ENCODE measurements at regions not wholly inside any gene's neighbourhood (a gene's known extent, or its start where the extent isn't known, plus 50 kb on each side); places are given as distances from the start of the nearest gene placed in this dataset.

- Histone ChIP-seq H3K9me3 (no peaks in the 10 kb centered on the region), H3K36me3 (ENCODE audit: low read depth, missing control alignments) (no peaks in the 10 kb centered on the region), H3K27me3 (no peaks in the 10 kb centered on the region), H3K4me3 (no peak overlapping the region), H3K27ac (no peak overlapping the region), H3K4me1 (no peaks in the 10 kb centered on the region)
- intact Hi-C loops (cut with DNase I; ENCODE audit: low total_unique reads), result no loop called here
- no peak for DNase-seq
- TF ChIP-seq, protein P1, sequence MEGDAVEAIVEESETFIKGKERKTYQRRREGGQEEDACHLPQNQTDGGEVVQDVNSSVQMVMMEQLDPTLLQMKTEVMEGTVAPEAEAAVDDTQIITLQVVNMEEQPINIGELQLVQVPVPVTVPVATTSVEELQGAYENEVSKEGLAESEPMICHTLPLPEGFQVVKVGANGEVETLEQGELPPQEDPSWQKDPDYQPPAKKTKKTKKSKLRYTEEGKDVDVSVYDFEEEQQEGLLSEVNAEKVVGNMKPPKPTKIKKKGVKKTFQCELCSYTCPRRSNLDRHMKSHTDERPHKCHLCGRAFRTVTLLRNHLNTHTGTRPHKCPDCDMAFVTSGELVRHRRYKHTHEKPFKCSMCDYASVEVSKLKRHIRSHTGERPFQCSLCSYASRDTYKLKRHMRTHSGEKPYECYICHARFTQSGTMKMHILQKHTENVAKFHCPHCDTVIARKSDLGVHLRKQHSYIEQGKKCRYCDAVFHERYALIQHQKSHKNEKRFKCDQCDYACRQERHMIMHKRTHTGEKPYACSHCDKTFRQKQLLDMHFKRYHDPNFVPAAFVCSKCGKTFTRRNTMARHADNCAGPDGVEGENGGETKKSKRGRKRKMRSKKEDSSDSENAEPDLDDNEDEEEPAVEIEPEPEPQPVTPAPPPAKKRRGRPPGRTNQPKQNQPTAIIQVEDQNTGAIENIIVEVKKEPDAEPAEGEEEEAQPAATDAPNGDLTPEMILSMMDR (IDR thresholded peaks at IDR 0.05), result no peak
- no peak for TF ChIP-seq POLR2A (IDR thresholded peaks at IDR 0.05)
Measured at GRCh38 chr2:150909090-150909489, 352.6 kb downstream of the RBM43 start.

DNA sequence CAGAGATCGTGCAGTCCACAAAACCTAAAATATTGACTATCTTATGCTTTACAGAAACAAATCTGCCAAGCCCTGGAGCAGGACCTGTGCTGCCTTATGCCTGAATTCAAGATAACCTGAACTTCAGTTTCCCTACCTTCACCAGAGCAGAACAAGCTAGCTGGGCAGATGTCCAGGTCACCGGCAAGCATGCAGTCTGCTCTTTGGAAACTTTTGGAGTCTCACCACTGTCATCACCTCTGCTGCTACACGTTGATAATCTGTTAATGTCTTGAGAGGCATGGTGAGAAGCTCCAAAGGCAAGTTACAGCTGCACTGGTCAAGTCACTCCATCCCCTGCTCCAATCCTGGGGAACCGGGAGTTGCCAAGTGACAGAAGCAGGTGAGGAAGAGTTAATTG, 354.2 kb downstream of the RBM43 start:
- no peak for TF ChIP-seq POLR2A (IDR thresholded peaks at IDR 0.05)
- TF ChIP-seq, protein P1 (IDR thresholded peaks at IDR 0.05), result no peak

GRCh38 chr2:150903461-150903860, 358.2 kb downstream of the RBM43 start:
- intact Hi-C loops (cut with DNase I; ENCODE audit: low total_unique reads), result no loop called here
- H3K36me3 ChIP-seq (ENCODE audit: low read depth, missing control alignments), result no peaks in the 10 kb centered on the region
- no peak overlapping the region for H3K27ac ChIP-seq
- H3K9me3 ChIP-seq, result no peaks in the 10 kb centered on the region
- no peak overlapping the region for H3K4me3 ChIP-seq
- no peak for DNase-seq
- TF ChIP-seq, protein P1 (IDR thresholded peaks at IDR 0.05), result no peak
- TF ChIP-seq POLR2A (IDR thresholded peaks at IDR 0.05), result no peak
- no peaks in the 10 kb centered on the region for H3K4me1 ChIP-seq
- WGBS, 2 donors, result 83 to 90% methylated on average over 3 of the region's 3 CpGs
- no peaks in the 10 kb centered on the region for H3K27me3 ChIP-seq

More for the DNA sequence above, 354.2 kb downstream of the RBM43 start:
- no peaks in the 10 kb centered on the region for H3K36me3 ChIP-seq (ENCODE audit: low read depth, missing control alignments)
- 79 to 81% methylated on average over 4 of the region's 4 CpGs for WGBS, 2 donors
- H3K9me3 ChIP-seq, result no peaks in the 10 kb centered on the region
- no peak overlapping the region for H3K4me3 ChIP-seq
- no peak for DNase-seq
- no peaks in the 10 kb centered on the region for H3K27me3 ChIP-seq
- H3K27ac ChIP-seq, result no peak overlapping the region
- no peaks in the 10 kb centered on the region for H3K4me1 ChIP-seq
- intact Hi-C loops (cut with DNase I; ENCODE audit: low total_unique reads), result no loop called here

DNA sequence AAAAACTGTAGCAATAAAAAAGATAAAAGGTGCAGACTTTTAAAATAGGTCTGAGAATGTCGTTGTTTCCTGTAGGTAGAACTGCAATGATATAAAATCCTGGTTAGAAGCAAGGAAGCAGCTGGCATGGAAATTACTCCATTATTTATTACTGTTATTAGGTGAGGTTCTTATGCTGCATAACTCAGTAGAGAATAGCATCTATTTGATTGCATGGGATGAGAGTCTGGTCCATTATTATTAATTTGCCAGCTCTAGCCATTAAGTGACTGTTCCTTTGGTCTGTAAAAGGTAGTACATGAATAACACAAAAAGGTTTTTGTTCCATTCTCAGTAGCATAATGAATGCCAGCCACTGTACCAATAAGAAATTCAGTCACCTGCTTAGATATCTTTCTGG, 358.6 kb downstream of the RBM43 start:
- TF ChIP-seq POLR2A (IDR thresholded peaks at IDR 0.05), result no peak
- TF ChIP-seq, protein P1 (IDR thresholded peaks at IDR 0.05), result no peak
- no peaks in the 10 kb centered on the region for H3K36me3 ChIP-seq (ENCODE audit: low read depth, missing control alignments)

GRCh38 chr2:150900913-150901312, 360.8 kb downstream of the RBM43 start:
- no peaks in the 10 kb centered on the region for H3K4me1 ChIP-seq
- no peaks in the 10 kb centered on the region for H3K27me3 ChIP-seq
- no peak overlapping the region for H3K4me3 ChIP-seq
- intact Hi-C loops (cut with DNase I; ENCODE audit: low total_unique reads), result no loop called here
- 65 to 86% methylated on average over 1 of the region's 1 CpG for WGBS, 2 donors
- no peaks in the 10 kb centered on the region for H3K36me3 ChIP-seq (ENCODE audit: low read depth, missing control alignments)
- DNase-seq, result no peak
- TF ChIP-seq, protein P1 (IDR thresholded peaks at IDR 0.05), result no peak
- no peak for TF ChIP-seq POLR2A (IDR thresholded peaks at IDR 0.05)
- H3K27ac ChIP-seq, result no peak overlapping the region
- H3K9me3 ChIP-seq, result no peaks in the 10 kb centered on the region

More for the DNA sequence above, 358.6 kb downstream of the RBM43 start:
- H3K27me3 ChIP-seq, result no peaks in the 10 kb centered on the region
- H3K4me1 ChIP-seq, result no peaks in the 10 kb centered on the region
- no peak for DNase-seq
- intact Hi-C loops (cut with DNase I; ENCODE audit: low total_unique reads), result no loop called here
- no peak overlapping the region for H3K27ac ChIP-seq
- 74 to 76% methylated on average over 1 of the region's 1 CpG for WGBS, 2 donors
- H3K9me3 ChIP-seq, result no peaks in the 10 kb centered on the region
- no peak overlapping the region for H3K4me3 ChIP-seq

Measured in testis (tissue), 2 donors.